Osteoblast (primary cell): ENCODE measurements at regions not wholly inside any gene's neighbourhood (a gene's known extent, or its start where the extent isn't known, plus 50 kb on each side); places are given as distances from the start of the nearest gene placed in this dataset.

Experiments used
- DNase-seq: peaks from one replicate; pipeline ENCODE4 v3.0.0; 2011; ENCODE audit warnings: low spot score, mixed read lengths; ENCODE audit not compliant: insufficient read length; ENCODE audit errors: missing footprints
- H2AFZ ChIP-seq: 2 replicates; pipeline ENCODE4 v1.6.0; 2011; ENCODE audit warnings: mild to moderate bottlenecking, low read length
- H3K27ac ChIP-seq: 2 replicates; pipeline ENCODE4 v1.5.1; 2011; ENCODE audit warnings: mild to moderate bottlenecking, low read depth, low read length, moderate library complexity
- H3K27me3 ChIP-seq: 2 replicates; pipeline ENCODE4 v1.6.0; 2012; ENCODE audit warnings: mild to moderate bottlenecking, control low read depth, inconsistent platforms, low read length, moderate library complexity; ENCODE audit not compliant: insufficient read depth
- H3K36me3 ChIP-seq: 2 replicates; pipeline ENCODE4 v1.5.1; 2011; ENCODE audit warnings: mild to moderate bottlenecking, low read length, control low read depth, moderate library complexity; ENCODE audit not compliant: insufficient read depth
- H3K4me1 ChIP-seq: 2 replicates; pipeline ENCODE4 v1.5.1; 2011; ENCODE audit warnings: mild to moderate bottlenecking, low read length, control low read depth, moderate library complexity; ENCODE audit not compliant: insufficient read depth
- H3K4me2 ChIP-seq: 2 replicates; pipeline ENCODE4 v1.6.0; 2011; ENCODE audit warnings: mild to moderate bottlenecking, low read length; ENCODE audit not compliant: insufficient read depth
- H3K4me3 ChIP-seq: fragments of 200-600 bp; sonication (generic); 3 replicates; pipeline ENCODE4 v1.5.1; 2012; ENCODE audit warnings: mild to moderate bottlenecking, low read length, inconsistent platforms; ENCODE audit not compliant: insufficient read depth
- H3K79me2 ChIP-seq: 2 replicates; pipeline ENCODE4 v1.6.0; 2012; ENCODE audit warnings: mild to moderate bottlenecking, low read length, control low read depth, inconsistent platforms; ENCODE audit not compliant: insufficient read depth
- H3K9me3 ChIP-seq: 2 replicates; pipeline ENCODE4 v1.5.1; 2011; ENCODE audit warnings: low read depth, low read length, control low read depth
- H4K20me1 ChIP-seq: 2 replicates; pipeline ENCODE4 v1.6.0; 2012; ENCODE audit warnings: mild to moderate bottlenecking, low read length, control low read depth; ENCODE audit not compliant: insufficient read depth
- TF ChIP-seq, protein P1 (sequence below): IDR thresholded peaks from 2 replicates; pipeline ENCODE4 v1.5.1; 2011; ENCODE audit warnings: mild to moderate bottlenecking, low read depth, low read length, moderate library complexity; ENCODE audit errors: extremely low read depth

GRCh38 chr11:69985641-69986439 is 92.3 kb upstream of the ANO1 start:
- H3K79me2 ChIP-seq: no peaks in the 10 kb centered on the region
- H3K27me3 ChIP-seq: peaks cover 73% of the 10 kb centered on the region
- no peak overlapping the region for H3K4me3 ChIP-seq
- peak; percentile 78 for DNase-seq
- no peaks in the 10 kb centered on the region for H4K20me1 ChIP-seq
- no peak overlapping the region for H3K4me2 ChIP-seq
- H2AFZ ChIP-seq: no peak overlapping the region
- no peaks in the 10 kb centered on the region for H3K36me3 ChIP-seq
- TF ChIP-seq, protein P1, sequence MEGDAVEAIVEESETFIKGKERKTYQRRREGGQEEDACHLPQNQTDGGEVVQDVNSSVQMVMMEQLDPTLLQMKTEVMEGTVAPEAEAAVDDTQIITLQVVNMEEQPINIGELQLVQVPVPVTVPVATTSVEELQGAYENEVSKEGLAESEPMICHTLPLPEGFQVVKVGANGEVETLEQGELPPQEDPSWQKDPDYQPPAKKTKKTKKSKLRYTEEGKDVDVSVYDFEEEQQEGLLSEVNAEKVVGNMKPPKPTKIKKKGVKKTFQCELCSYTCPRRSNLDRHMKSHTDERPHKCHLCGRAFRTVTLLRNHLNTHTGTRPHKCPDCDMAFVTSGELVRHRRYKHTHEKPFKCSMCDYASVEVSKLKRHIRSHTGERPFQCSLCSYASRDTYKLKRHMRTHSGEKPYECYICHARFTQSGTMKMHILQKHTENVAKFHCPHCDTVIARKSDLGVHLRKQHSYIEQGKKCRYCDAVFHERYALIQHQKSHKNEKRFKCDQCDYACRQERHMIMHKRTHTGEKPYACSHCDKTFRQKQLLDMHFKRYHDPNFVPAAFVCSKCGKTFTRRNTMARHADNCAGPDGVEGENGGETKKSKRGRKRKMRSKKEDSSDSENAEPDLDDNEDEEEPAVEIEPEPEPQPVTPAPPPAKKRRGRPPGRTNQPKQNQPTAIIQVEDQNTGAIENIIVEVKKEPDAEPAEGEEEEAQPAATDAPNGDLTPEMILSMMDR: no peak
- H3K9me3 ChIP-seq: no peaks in the 10 kb centered on the region
- H3K4me1 ChIP-seq: no peaks in the 10 kb centered on the region
- no peak overlapping the region for H3K27ac ChIP-seq

GRCh38 chr11:69986440-69986787 is 91.7 kb upstream of the ANO1 start:
- Histone ChIP-seq H3K36me3 (no peaks in the 10 kb centered on the region), H2AFZ (no peak overlapping the region), H3K4me2 (no peak overlapping the region), H3K79me2 (no peaks in the 10 kb centered on the region), H3K9me3 (no peaks in the 10 kb centered on the region), H4K20me1 (no peaks in the 10 kb centered on the region), H3K27ac (no peak overlapping the region), H3K27me3 (peaks cover 77% of the 10 kb centered on the region), H3K4me3 (no peak overlapping the region), H3K4me1 (no peaks in the 10 kb centered on the region)
- peak; percentile 76 for DNase-seq
- TF ChIP-seq, protein P1: no peak

GRCh38 chr11:69986830-69987229 is 91.3 kb upstream of the ANO1 start:
- H4K20me1 ChIP-seq: no peaks in the 10 kb centered on the region
- H3K9me3 ChIP-seq: no peaks in the 10 kb centered on the region
- no peaks in the 10 kb centered on the region for H3K36me3 ChIP-seq
- no peak overlapping the region for H3K4me2 ChIP-seq
- TF ChIP-seq, protein P1: no peak
- no peaks in the 10 kb centered on the region for H3K79me2 ChIP-seq
- H3K4me3 ChIP-seq: no peak overlapping the region
- H3K4me1 ChIP-seq: no peaks in the 10 kb centered on the region
- DNase-seq: no peak
- no peak overlapping the region for H3K27ac ChIP-seq
- H3K27me3 ChIP-seq: peaks cover 80% of the 10 kb centered on the region
- H2AFZ ChIP-seq: no peak overlapping the region

DNA sequence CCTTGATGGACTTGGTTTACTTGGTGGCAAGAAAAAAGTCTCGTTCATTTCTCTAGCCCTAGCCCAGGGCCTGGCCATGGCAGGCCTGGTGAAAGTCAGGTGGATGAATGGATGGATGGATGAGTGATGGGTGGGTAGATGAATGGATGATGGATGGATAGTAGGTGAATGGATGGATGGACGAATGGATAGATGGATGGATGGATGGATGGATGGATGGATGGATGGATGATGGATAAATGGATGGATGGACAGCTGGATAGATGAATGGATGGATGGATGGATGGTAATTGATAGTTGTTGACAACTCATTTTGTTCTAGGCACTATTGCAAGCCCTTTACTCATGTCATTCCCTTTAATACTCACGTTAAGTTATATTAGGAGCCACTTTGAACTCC is 86.1 kb upstream of the ANO1 start:
- Histone ChIP-seq H3K4me2 (no peak overlapping the region), H3K36me3 (no peaks in the 10 kb centered on the region), H3K4me1 (no peaks in the 10 kb centered on the region), H3K9me3 (peaks cover 2% of the 10 kb centered on the region), H3K4me3 (no peak overlapping the region), H3K79me2 (no peaks in the 10 kb centered on the region), H3K27ac (no peak overlapping the region), H4K20me1 (no peaks in the 10 kb centered on the region), H2AFZ (no peak overlapping the region), H3K27me3 (peaks cover 47% of the 10 kb centered on the region)
- no peak for DNase-seq
- TF ChIP-seq, protein P1: no peak
